GM19455 (cell line): ENCODE measurements at regions not wholly inside any gene's neighbourhood (a gene's known extent, or its start where the extent isn't known, plus 50 kb on each side); places are given as distances from the start of the nearest gene placed in this dataset.
"Not testable (repeated sequence)": the region's sequence is repeated elsewhere in the genome, so short reads cannot be mapped to it uniquely, and the experiment has no call there.

Source experiments
- ATAC-seq: cut with Tn5 transposase; IDR thresholded peaks from one replicate; pipeline ENCODE4 v1.9.1; 2021; ENCODE audit not compliant: unreplicated experiment

- ATAC-seq: no peak
Observed at GRCh38 chr7:136133551-136133950, 156.4 kb upstream of the MTPN start.

DNA sequence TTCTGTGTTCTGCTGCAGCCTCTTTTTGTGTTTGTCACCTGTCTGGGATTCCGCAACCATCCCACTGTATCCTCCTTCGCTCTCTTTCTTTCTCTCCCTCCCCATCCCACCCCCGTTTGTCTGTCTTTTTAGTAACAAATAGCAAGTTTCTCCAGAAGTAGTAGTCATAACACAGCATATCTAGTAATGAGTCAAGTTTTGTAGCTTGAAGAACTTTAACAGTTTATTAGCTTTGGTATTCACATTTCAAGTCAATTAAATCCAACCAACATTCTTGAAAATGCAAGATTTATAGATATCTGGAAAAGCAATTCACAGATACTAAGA is 154.1 kb upstream of the MTPN start:
- ATAC-seq: no peak

DNA sequence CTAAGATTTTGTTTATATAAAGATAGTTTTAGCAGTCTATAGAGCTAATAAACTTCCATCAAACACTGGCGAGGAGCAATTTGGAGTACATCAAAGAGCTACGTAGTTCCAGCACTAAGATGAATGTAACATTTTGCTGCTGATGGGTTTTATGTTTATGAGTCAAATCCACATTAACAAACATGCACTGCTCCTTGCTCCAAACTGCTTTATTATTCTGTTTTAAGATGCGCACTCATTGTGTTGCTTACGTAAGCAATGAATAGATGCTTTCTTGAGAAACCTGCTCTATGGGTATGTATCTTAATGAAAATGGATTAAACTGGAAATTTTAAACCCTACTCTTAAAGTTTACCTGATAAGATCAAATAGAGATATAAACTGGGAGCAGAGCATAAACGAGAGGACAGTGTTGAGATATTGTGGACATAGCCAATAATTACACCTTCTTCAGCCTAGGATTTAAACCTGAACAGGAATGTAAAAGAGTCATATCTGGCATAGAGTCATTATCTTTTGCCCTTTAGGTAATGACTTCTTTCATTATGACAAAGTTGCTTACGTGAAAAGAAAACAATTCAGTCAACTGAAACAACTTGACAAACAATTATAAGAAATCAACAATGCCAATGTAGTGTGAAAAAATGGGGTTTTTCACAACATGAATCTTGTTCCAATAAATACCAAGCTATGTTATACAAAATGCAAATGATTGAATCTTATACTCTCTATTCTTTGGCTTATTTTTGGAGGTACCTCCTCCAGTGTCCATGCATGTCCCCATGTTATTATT is 153.5 kb upstream of the MTPN start:
- ATAC-seq: no peak

DNA sequence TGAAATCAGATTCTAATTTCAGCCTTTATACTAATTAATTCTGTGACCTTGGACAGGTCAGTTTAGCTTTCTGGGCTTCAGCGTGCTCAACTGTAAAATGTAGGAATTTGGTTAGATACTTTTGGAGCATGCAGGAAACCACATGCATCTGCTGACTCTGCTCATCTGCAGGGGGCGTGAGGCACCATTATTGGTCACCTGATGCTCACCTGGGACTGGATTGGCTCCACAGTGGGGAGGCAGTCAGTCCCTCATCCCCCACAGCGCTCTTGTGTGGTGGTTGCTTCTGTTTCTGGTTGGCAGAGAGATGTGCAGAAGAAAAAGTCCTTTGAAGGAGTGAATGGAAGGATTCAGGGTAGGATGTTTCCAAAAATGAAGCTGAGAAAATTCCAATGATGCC is 150.9 kb upstream of the MTPN start:
- no peak for ATAC-seq

GRCh38 chr7:136123352-136123751 is 146.2 kb upstream of the MTPN start:
- ATAC-seq: no peak

DNA sequence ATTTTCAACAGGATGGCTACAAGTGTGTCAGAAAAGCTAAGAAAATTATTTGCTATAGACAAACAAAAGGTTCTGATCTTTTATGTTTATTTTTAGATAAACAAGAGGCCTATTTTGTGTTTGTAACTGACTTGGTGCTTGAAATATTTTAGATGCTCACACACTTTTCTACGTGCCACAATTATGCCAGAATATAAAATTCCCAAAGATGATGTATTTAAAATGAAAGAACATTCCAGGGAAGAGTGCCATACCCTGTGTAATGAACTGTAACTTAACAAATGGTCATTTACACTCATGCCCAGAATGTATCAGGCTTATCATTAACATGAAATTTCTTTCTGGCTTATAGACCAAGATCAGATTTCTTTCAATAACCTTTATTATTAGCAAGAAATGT is 144.9 kb upstream of the MTPN start:
- ATAC-seq: no peak

GRCh38 chr7:136117539-136117938 is 140.4 kb upstream of the MTPN start:
- no peak for ATAC-seq

DNA sequence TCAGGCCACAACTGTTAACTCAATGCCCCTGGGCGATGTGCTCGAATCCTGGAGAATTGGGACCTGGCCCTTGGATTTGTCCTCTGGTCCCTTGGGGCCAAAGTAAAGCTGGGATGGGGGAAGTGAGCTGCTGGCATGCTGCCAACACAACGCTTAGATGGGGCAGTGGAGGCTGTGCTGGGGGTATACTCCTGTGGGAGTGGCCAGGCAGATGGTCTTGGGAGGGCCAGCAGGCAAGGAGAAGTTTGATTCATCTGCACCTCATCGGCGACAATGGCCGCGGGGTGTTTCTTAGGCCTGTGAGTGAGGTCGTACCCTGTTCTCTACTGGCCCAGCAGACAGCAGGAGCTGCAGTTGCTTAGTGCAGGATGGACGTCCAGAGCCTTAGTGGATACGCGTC is 139.0 kb upstream of the MTPN start:
- ATAC-seq: no peak

DNA sequence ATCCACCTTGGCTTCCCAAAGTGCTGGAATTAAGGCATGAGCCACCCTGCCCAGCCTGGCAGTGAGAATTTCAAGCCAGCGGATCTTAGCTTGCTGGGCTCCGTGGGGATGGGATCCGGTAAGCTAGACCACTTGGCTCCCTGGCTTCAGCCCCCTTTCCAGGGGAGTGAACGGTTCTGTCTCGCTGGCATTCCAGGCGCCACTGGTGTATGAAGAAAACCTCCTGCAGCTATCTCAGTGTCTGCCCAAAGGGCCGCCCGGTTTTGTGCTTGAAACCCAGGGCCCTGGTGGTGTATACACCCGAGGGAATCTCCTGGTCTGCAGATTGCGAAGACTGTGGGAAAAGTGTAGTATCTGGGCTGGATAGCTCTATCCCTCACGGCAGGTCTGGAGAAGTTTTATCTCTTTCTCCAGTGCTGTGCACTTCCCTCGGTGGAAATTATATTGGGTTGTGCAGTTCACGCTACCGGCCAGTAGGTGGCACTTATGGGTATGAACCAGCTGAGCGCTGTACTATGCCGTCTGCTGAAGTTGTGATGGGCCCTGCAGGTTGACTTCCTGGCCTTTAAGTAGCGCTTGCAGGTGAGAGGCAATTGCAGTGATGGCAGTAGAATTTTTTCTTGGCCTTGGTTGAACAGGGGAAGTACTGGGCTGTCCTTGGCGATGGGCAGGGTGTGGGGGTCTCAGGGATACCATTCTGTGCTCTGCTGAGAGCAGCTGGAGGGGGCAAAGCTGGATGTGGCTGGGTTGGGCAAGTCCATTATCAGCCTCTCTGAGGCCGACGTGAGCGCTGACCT is 138.0 kb upstream of the MTPN start:
- ATAC-seq: peak; percentile 97

- ATAC-seq: not testable (repeated sequence)
Observed at GRCh38 chr7:136114467-136114866, 137.3 kb upstream of the MTPN start.

- ATAC-seq: not testable (repeated sequence)
Observed at GRCh38 chr7:136109037-136109436, 131.9 kb upstream of the MTPN start.

DNA sequence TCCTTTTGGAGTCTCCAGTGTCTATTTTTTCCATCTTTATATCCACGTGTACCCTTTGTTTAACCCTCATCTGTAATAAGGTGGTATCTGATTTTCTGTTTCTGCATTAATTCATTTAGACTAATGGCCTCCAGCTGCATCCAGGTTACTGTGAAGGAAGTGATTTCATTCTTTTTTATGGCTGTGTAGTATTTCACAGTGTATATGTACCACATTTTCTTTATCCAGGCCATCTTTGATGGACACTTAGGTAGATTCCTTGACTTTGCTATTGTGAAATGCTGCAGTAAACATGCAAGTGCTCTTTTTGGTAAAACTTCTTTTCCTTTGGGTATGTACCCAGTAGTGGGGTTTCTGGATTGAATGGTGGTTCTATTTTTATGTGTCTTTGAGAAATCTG is 128.0 kb upstream of the MTPN start:
- ATAC-seq: no peak

GRCh38 chr7:136104269-136104603 is 127.1 kb upstream of the MTPN start:
- no peak for ATAC-seq

DNA sequence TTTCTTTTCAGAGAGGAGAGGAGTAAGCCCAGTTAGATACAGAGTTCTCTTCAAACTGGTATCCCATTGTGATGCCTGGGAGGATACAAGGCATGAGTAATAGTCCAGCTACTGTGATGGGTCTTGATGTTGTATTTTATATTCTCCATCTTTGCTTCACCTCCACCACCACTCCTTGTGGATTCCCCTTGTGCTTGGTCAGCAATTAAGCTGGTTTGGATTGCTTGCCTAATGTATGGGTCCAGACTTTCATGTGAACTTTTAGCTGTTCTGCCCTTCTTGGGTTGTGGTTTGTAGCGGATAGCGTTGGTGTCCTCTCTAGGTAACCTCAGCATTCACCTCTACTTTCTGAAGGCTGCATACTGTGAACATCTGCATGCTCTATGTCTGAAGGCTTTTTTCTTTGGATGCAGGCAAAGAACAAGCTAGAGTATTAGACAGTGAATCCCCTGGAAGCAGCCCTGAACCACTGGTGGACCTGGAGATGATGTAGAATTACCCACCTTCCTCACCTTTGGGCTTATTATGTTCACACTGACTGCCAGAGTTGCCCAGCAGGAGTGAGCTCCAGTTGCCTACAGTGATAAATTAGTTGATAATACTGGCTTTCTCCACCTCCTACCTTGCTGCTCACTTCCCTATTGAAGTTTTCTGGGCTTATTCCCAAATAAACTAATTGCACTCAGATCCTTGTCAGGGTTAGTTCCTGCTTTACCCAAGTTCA is 126.5 kb upstream of the MTPN start:
- no peak for ATAC-seq

DNA sequence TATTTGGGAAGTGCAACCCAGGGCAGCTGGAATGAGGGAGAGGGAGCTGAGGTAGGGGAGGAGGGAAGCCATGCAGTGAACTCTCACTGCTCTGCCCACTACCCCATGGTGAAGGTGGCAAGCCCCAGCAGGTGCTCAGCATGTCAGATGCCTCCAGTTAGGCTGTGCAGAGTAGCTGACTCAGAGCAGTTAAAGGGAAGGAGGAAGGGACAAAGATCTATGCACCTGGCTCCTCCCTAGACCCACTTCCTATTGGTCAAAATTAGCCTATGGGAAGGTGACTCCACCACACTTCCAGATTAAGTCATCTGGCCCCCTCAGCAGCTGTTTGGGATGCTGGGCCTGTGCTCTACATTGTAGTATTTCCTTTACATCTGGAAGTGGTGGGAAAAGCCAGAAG is 125.7 kb upstream of the MTPN start:
- no peak for ATAC-seq

DNA sequence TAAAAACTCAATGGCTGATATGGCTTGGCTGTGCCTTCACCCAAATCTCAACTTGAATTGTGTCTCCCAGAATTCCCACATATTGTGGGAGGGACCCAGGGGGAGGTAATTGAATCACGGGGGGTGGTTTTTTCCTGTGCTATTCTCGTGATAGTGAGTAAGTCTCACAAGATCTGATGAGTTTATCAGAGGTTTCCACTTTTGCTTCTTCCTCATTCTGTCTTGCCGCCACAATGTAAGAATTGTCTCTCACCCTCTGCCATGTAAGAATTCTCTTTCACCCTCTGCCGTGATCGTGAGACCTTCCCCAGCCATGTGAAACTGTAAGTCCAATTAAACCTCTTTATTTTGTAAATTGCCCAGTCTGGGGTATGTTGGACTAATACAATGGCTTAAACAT is 115.6 kb upstream of the MTPN start:
- not testable (repeated sequence) for ATAC-seq

DNA sequence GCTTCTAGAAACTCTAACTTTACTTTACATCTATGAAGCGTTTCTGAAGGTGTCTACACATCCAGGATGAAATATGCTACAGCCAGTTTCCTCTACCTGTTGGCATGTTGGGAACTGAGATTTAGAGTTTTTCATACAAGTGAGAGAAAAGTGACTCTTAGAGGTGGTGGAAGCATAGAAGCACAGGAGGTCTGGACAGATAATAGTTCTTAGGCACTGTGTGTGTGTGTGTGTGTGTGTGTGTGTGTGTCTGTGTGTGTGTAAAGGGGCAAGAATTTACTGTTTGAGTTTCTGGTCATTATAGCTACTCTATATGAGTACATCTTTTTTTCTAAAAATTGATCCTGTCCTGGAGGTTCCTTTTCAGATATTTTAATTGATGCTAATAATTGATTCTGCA is 110.7 kb upstream of the MTPN start:
- ATAC-seq: no peak

DNA sequence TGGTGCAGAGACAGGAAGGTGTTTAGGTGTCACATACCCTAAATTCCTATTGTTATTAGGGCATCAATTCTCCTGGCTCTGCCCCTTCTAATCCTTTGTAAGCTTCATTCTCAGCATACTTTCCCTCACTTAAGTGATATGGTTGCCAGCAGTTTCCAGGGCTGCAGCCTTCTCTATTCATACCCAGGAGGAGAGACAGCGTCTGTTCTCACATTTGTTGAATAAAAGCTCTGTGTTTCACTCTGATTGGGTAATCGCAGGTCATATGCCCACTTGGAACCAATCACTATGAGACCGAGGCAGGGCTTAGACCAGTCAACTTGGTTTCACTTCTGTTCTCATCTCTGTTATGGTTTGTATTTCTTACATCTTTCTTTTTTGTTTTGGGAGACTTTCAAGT is 109.6 kb upstream of the MTPN start:
- ATAC-seq: no peak

GRCh38 chr7:136079934-136080333 is 102.8 kb upstream of the MTPN start:
- ATAC-seq: no peak

GRCh38 chr7:136079478-136079892 is 102.3 kb upstream of the MTPN start:
- ATAC-seq: no peak

DNA sequence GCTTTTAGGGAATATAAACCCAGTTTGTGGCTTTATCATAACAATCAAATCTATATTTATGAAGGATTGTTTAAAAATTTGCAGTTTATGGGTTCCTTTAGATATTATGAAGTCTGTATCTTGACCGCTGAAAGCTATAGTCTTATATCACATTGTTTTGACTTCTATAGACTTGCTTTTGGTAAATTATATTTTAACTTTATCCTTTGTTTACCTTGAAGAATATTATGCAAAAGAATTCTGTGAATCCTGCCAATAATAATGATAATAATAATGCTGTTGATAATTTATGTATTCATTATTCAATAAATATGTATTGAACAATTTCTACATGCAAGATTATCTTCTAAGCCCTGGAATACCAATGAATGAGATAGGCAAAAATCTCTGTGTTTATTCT is 101.9 kb upstream of the MTPN start:
- ATAC-seq: no peak

DNA sequence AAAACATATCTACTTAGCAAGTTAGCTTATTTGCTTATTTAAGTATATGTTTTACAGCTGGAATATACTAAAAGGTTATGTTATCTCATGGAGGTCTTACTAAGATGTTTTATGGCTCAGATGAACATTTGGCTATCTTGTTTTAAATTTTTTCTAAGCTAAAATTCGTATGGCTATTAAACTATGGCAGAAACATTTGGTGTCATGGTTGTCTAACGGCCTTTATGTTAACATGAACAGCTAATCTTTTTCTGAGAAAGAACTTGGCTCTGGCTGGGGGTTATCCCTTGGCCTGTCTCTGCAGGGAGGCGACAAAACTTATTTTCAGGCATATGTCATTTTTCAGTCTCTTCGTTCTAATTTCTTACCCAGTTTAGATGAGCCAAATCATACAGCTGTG is 101.5 kb upstream of the MTPN start:
- ATAC-seq: no peak
